Testis (tissue), 2 donors: ENCODE measurements at regions not wholly inside any gene's neighbourhood (a gene's known extent, or its start where the extent isn't known, plus 50 kb on each side); places are given as distances from the start of the nearest gene placed in this dataset.

Experiments used
- POLR2A ChIP-seq: fragments of 450-650 bp; IDR thresholded peaks from one replicate; pipeline ENCODE4 v1.6.1; 2017; ENCODE audit warnings: antibody characterized with exemption, mild to moderate bottlenecking, moderate library complexity
- TF ChIP-seq, protein P1 (sequence below), 3 experiments: fragments of 450-650 bp in 2 of 3; fragments of 200-600 bp in 1 of 3; sonication (generic) in 1 of 3; IDR thresholded peaks; one replicate each; pipeline ENCODE4 v1.5.1; 2016 to 2019; ENCODE audit warnings: antibody characterized with exemption in 3 of 3, mild to moderate bottlenecking in 2 of 3, moderate library complexity in 1 of 3

DNA sequence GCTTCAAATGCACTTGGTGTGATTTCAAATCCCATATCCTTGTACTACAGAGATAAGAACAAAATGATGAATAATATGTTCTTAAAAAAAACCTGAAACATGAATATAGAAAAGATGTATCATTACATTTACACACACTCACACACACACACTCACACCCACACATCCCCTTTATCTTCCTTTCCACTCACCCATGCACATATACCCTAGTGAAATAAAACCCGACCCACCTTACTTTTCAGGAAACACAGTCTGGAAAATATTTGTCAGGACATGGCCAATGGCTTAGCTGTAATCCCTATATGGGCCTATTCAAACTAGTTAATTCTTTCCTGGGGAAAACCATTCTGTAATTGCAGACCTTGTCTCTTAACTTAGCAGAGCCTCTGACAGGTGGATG is 60.8 kb upstream of the EDN1 start:
- no peak for TF ChIP-seq POLR2A
- TF ChIP-seq, protein P1, sequence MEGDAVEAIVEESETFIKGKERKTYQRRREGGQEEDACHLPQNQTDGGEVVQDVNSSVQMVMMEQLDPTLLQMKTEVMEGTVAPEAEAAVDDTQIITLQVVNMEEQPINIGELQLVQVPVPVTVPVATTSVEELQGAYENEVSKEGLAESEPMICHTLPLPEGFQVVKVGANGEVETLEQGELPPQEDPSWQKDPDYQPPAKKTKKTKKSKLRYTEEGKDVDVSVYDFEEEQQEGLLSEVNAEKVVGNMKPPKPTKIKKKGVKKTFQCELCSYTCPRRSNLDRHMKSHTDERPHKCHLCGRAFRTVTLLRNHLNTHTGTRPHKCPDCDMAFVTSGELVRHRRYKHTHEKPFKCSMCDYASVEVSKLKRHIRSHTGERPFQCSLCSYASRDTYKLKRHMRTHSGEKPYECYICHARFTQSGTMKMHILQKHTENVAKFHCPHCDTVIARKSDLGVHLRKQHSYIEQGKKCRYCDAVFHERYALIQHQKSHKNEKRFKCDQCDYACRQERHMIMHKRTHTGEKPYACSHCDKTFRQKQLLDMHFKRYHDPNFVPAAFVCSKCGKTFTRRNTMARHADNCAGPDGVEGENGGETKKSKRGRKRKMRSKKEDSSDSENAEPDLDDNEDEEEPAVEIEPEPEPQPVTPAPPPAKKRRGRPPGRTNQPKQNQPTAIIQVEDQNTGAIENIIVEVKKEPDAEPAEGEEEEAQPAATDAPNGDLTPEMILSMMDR (IDR thresholded peaks at IDR 0.05), result no peak
